B cell (primary cell): ENCODE measurements at regions not wholly inside any gene's neighbourhood (a gene's known extent, or its start where the extent isn't known, plus 50 kb on each side); places are given as distances from the start of the nearest gene placed in this dataset.
"Not testable (repeated sequence)": the region's sequence is repeated elsewhere in the genome, so short reads cannot be mapped to it uniquely, and the experiment has no call there.

Source experiments
- ATAC-seq: fragments of 200-7000 bp; cut with Tn5 transposase; one replicate; pipeline ENCODE4 v1.10.0; 2021; ENCODE audit warnings: low read depth, mild to moderate bottlenecking, moderate number of reproducible peaks, moderate library complexity
- CTCF ChIA-PET: fragments of 350-600 bp; sonication (Branson Sonifier 250); formaldehyde crosslinking; loops from one replicate; lab custom pipeline; 2021; ENCODE audit warnings: antibody characterized with exemption, inconsistent platforms; lab: Charles Lee
- POLR2A ChIA-PET: fragments of 350-600 bp; sonication (Branson Sonifier 250); formaldehyde crosslinking; loops from one replicate; lab custom pipeline; 2021; ENCODE audit warnings: antibody characterized with exemption; lab: Charles Lee
- DNase-seq: peaks from one replicate; pipeline ENCODE4 v3.0.0; 2013
- H2AFZ ChIP-seq: 2 replicates; pipeline ENCODE4 v1.6.1; 2012; ENCODE audit warnings: mild to moderate bottlenecking, low read depth, low read length; ENCODE audit not compliant: insufficient read depth, poor library complexity, severe bottlenecking
- H3K27ac ChIP-seq, 2 donors: 1 replicate in 1 of 2; 2 replicates in 1 of 2; pipeline ENCODE4 v1.5.1; 2012 to 2013; ENCODE audit warnings: low read length in 2 of 2, mild to moderate bottlenecking in 2 of 2, moderate library complexity in 1 of 2
- H3K27me3 ChIP-seq, 4 experiments: fragments of 200-600 bp in 1 of 4; sonication (generic) in 1 of 4; replicated peaks in 1 of 4; 1 replicate in 2 of 4; 2 replicates in 2 of 4; pipeline versions ENCODE4 v1.6.1 to v1.7.0; 2013 to 2016; ENCODE audit warnings: low read length in 3 of 4, mild to moderate bottlenecking in 2 of 4, mixed read lengths in 1 of 4, moderate library complexity in 1 of 4; ENCODE audit not compliant: insufficient read depth in 4 of 4, control insufficient read depth in 3 of 4; ENCODE audit errors: control extremely low read depth in 1 of 4
- H3K36me3 ChIP-seq, 2 experiments: replicated peaks in 1 of 2; 1 replicate in 1 of 2; 2 replicates in 1 of 2; pipeline versions ENCODE4 v1.6.1 to v1.7.1; 2013; ENCODE audit warnings: low read length in 1 of 2; ENCODE audit not compliant: insufficient read depth in 2 of 2, control insufficient read depth in 1 of 2; ENCODE audit errors: control extremely low read depth in 1 of 2, extremely low read depth in 1 of 2
- H3K4me1 ChIP-seq, 2 donors: fragments of 200-600 bp in 1 of 2; sonication (generic) in 1 of 2; 1 replicate in 1 of 2; 2 replicates in 1 of 2; pipeline versions ENCODE4 v1.5.1 to v1.6.1; 2013 to 2017; ENCODE audit warnings: low read length in 2 of 2; ENCODE audit not compliant: control insufficient read depth in 2 of 2, insufficient read depth in 2 of 2
- H3K4me2 ChIP-seq: replicated peaks from 2 replicates; pipeline ENCODE3; 2012; ENCODE audit warnings: mild to moderate bottlenecking, low read depth, low read length; ENCODE audit not compliant: poor library complexity, severe bottlenecking
- H3K4me3 ChIP-seq, 5 experiments: fragments of 200-600 bp in 1 of 5; sonication (generic) in 1 of 5; 1 replicate in 3 of 5; 2 replicates in 2 of 5; pipeline versions ENCODE4 v1.5.1 to v1.7.0; 2011 to 2016; ENCODE audit warnings: low read length in 4 of 5, mild to moderate bottlenecking in 4 of 5, low read depth in 2 of 5, control low read depth in 1 of 5, moderate library complexity in 1 of 5; ENCODE audit not compliant: insufficient read depth in 1 of 5; ENCODE audit errors: control extremely low read depth in 1 of 5, extremely low read depth in 1 of 5
- H3K79me2 ChIP-seq: fragments of 200-600 bp; sonication (generic); one replicate; pipeline ENCODE4 v1.6.0; 2016; ENCODE audit warnings: low read length; ENCODE audit not compliant: control insufficient read depth, insufficient read depth
- H3K9ac ChIP-seq: fragments of 200-600 bp; sonication (generic); 2 replicates; pipeline ENCODE4 v1.6.1; 2017; ENCODE audit warnings: mild to moderate bottlenecking, low read length, moderate library complexity
- H3K9me3 ChIP-seq, 3 donors: one replicate each; pipeline versions ENCODE4 v1.6.1 to v1.7.1; 2013; ENCODE audit warnings: low read length in 2 of 3; ENCODE audit not compliant: control insufficient read depth in 2 of 3, insufficient read depth in 1 of 3; ENCODE audit errors: control extremely low read depth in 1 of 3
- H4K20me1 ChIP-seq: 2 replicates; pipeline ENCODE4 v1.6.0; 2012; ENCODE audit warnings: mild to moderate bottlenecking, low read length; ENCODE audit not compliant: insufficient read depth, control insufficient read depth, poor library complexity, severe bottlenecking
- H3K27ac Mint-ChIP-seq: one replicate; pipeline ENCODE4 v1.8.0; 2021; ENCODE audit warnings: mixed read lengths
- H3K27me3 Mint-ChIP-seq: one replicate; pipeline ENCODE4 v1.8.0; 2021; ENCODE audit warnings: mixed read lengths
- H3K4me1 Mint-ChIP-seq: one replicate; pipeline ENCODE4 v1.8.0; 2021; ENCODE audit warnings: mixed read lengths
- H3K4me3 Mint-ChIP-seq: one replicate; pipeline ENCODE4 v1.8.0; 2021; ENCODE audit warnings: mixed read lengths
- H3K9me3 Mint-ChIP-seq: one replicate; pipeline ENCODE4 v1.8.0; 2022; ENCODE audit warnings: mixed read lengths; ENCODE audit not compliant: insufficient read depth
- EZH2 ChIP-seq: IDR thresholded peaks from 2 replicates; pipeline ENCODE4 v1.6.1; 2012; ENCODE audit warnings: borderline replicate concordance, low read depth, mild to moderate bottlenecking, moderate library complexity, low read length; ENCODE audit not compliant: insufficient read depth, poor library complexity, severe bottlenecking
- WGBS: methylation state at CpG from one replicate; pipeline ENCODE4 v1.1.5; 2013; ENCODE audit warnings: missing lambda C conversion rate; ENCODE audit not compliant: insufficient coverage; 5-methylcytosine and 5-hydroxymethylcytosine counted together
- intact Hi-C: fragments of 100-400 bp; cut with micrococcal nuclease; formaldehyde crosslinking; loops from one replicate; pipeline ENCODE4 v1.10.0; 2022
- TF ChIP-seq, protein P1 (sequence below): fragments of 200-600 bp; IDR thresholded peaks from one replicate; pipeline ENCODE4 v1.8.0; 2022; ENCODE audit warnings: antibody characterized with exemption, mild to moderate bottlenecking

- no peak overlapping the region for H3K4me3 Mint-ChIP-seq
- no peaks in the 10 kb centered on the region for H3K27me3 Mint-ChIP-seq
- Histone ChIP-seq H3K9ac (no peak overlapping the region), H4K20me1 (no peaks in the 10 kb centered on the region), H3K36me3 (no peaks in the 10 kb centered on the region), H2AFZ (no peak overlapping the region), H3K79me2 (no peaks in the 10 kb centered on the region), H3K27ac (no peak overlapping the region), H3K4me3 (no peak overlapping the region), H3K4me2 (no peak overlapping the region), H3K9me3 (peaks cover 0 to 11% (median 0%) of the 10 kb centered on the region in 3 donors), H3K4me1 (no peaks in the 10 kb centered on the region), H3K27me3 (no peaks in the 10 kb centered on the region)
- CTCF ChIA-PET, result no interaction called here
- peaks cover 2% of the 10 kb centered on the region for H3K9me3 Mint-ChIP-seq
- H3K27ac Mint-ChIP-seq, result no peak overlapping the region
- DNase-seq (no peak), ATAC-seq (no peak)
- WGBS, result 80% methylated on average over 1 of the region's 1 CpG
- POLR2A ChIA-PET, result no interaction called here
- intact Hi-C loops, result no loop called here
- TF ChIP-seq EZH2, result no peak
- TF ChIP-seq, protein P1, sequence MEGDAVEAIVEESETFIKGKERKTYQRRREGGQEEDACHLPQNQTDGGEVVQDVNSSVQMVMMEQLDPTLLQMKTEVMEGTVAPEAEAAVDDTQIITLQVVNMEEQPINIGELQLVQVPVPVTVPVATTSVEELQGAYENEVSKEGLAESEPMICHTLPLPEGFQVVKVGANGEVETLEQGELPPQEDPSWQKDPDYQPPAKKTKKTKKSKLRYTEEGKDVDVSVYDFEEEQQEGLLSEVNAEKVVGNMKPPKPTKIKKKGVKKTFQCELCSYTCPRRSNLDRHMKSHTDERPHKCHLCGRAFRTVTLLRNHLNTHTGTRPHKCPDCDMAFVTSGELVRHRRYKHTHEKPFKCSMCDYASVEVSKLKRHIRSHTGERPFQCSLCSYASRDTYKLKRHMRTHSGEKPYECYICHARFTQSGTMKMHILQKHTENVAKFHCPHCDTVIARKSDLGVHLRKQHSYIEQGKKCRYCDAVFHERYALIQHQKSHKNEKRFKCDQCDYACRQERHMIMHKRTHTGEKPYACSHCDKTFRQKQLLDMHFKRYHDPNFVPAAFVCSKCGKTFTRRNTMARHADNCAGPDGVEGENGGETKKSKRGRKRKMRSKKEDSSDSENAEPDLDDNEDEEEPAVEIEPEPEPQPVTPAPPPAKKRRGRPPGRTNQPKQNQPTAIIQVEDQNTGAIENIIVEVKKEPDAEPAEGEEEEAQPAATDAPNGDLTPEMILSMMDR, result no peak
- H3K4me1 Mint-ChIP-seq, result no peaks in the 10 kb centered on the region
Observed at GRCh38 chr6:68502946-68503345, 132.1 kb upstream of the ADGRB3 start.

GRCh38 chr6:68497927-68498326 is 137.2 kb upstream of the ADGRB3 start:
- H4K20me1 ChIP-seq, result no peaks in the 10 kb centered on the region
- POLR2A ChIA-PET, result no interaction called here
- no peak overlapping the region for H3K4me2 ChIP-seq
- H3K79me2 ChIP-seq, result no peaks in the 10 kb centered on the region
- no peaks in the 10 kb centered on the region for H3K27me3 ChIP-seq
- H3K9ac ChIP-seq, result no peak overlapping the region
- intact Hi-C loops, result no loop called here
- Mint-ChIP-seq H3K27me3 (no peaks in the 10 kb centered on the region), H3K9me3 (no peaks in the 10 kb centered on the region), H3K27ac (no peak overlapping the region), H3K4me3 (no peak overlapping the region), H3K4me1 (no peaks in the 10 kb centered on the region)
- no peaks in the 10 kb centered on the region for H3K36me3 ChIP-seq
- no peak overlapping the region for H2AFZ ChIP-seq
- no CpG with 5 or more reads among the region's 1 CpG for WGBS
- CTCF ChIA-PET, result no interaction called here
- peaks cover 0 to 12% (median 0%) of the 10 kb centered on the region in 3 donors for H3K9me3 ChIP-seq
- TF ChIP-seq, protein P1, result no peak
- no peak for TF ChIP-seq EZH2
- ATAC-seq (no peak), DNase-seq (no peak)
- H3K4me1 ChIP-seq, result no peaks in the 10 kb centered on the region
- no peak overlapping the region for H3K4me3 ChIP-seq
- H3K27ac ChIP-seq, result no peak overlapping the region

DNA sequence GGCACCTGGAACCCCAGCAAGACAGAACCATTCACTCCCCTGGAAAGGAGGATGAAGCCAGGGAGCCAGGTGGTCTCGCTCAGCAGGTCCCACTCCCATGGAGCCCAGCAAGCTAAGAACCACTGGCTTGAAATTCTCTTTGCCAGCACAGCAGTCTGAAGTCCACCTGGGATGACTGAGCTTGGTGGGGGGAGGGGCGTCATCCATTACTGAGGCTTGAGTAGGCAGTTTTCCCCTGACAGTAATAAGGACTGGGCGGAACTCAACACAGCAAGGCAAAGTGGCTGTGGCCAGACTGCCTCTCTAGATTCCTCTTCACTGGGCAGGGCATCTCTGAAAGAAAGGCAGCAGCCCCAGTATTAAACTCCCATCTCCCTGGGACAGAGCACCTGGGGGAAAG is 140.2 kb upstream of the ADGRB3 start:
- H4K20me1 ChIP-seq, H3K4me3 Mint-ChIP-seq, POLR2A ChIA-PET, CTCF ChIA-PET, H3K4me1 ChIP-seq, H3K4me2 ChIP-seq, ATAC-seq, H3K9me3 ChIP-seq, H3K27me3 Mint-ChIP-seq, H3K9me3 Mint-ChIP-seq, H3K36me3 ChIP-seq, H3K27ac ChIP-seq, H2AFZ ChIP-seq, H3K4me1 Mint-ChIP-seq, DNase-seq, H3K4me3 ChIP-seq, H3K9ac ChIP-seq, H3K27ac Mint-ChIP-seq, intact Hi-C loops, H3K79me2 ChIP-seq, H3K27me3 ChIP-seq: not testable (repeated sequence)
- WGBS, result 100% methylated on average over 3 of the region's 3 CpGs
